Keratinocyte (primary cell): ENCODE measurements at regions not wholly inside any gene's neighbourhood (a gene's known extent, or its start where the extent isn't known, plus 50 kb on each side); places are given as distances from the start of the nearest gene placed in this dataset.

Source experiments
- DNase-seq: peaks from one replicate; pipeline ENCODE4 v3.0.0-alpha.2; 2011; ENCODE audit warnings: low read depth, missing footprints, low spot score
- FAIRE-seq: peaks from 2 replicates; lab custom pipeline; 2011; peaks lifted over from hg19 to GRCh38; lab: Jason Lieb, UNC
- H2AFZ ChIP-seq: 2 replicates; pipeline ENCODE4 v1.6.0; 2012; ENCODE audit warnings: low read length, control low read depth, inconsistent platforms; ENCODE audit not compliant: control insufficient read depth
- H3K27ac ChIP-seq: 2 replicates; pipeline ENCODE4 v1.5.1; 2011; ENCODE audit warnings: low read length; ENCODE audit not compliant: control insufficient read depth, insufficient read depth
- H3K27me3 ChIP-seq: 3 replicates; pipeline ENCODE4 v1.6.0; 2011; ENCODE audit warnings: low read length; ENCODE audit not compliant: control insufficient read depth, insufficient read depth; ENCODE audit errors: extremely low read depth
- H3K36me3 ChIP-seq, 2 experiments: 2 replicates in 1 of 2; 3 replicates in 1 of 2; pipeline ENCODE4 v1.5.1; 2011; ENCODE audit warnings: low read length in 2 of 2, mild to moderate bottlenecking in 1 of 2; ENCODE audit not compliant: control insufficient read depth in 2 of 2, insufficient read depth in 2 of 2; ENCODE audit errors: extremely low read depth in 1 of 2
- H3K4me1 ChIP-seq: 3 replicates; pipeline ENCODE4 v1.5.1; 2011; ENCODE audit warnings: low read length; ENCODE audit not compliant: control insufficient read depth, insufficient read depth; ENCODE audit errors: extremely low read depth
- H3K4me2 ChIP-seq: 3 replicates; pipeline ENCODE4 v1.6.0; 2011; ENCODE audit warnings: low read depth, low read length; ENCODE audit not compliant: control insufficient read depth, insufficient read depth; ENCODE audit errors: extremely low read depth
- H3K4me3 ChIP-seq, 3 experiments: fragments of 200-600 bp in 1 of 3; sonication (generic) in 1 of 3; 2 replicates in 2 of 3; 3 replicates in 1 of 3; pipeline ENCODE4 v1.5.1; 2011 to 2016; ENCODE audit warnings: low read length in 3 of 3, mild to moderate bottlenecking in 3 of 3, control low read depth in 2 of 3, inconsistent platforms in 1 of 3, low read depth in 1 of 3, mixed read lengths in 1 of 3, mixed run types in 1 of 3, moderate library complexity in 1 of 3; ENCODE audit not compliant: control insufficient read depth in 2 of 3, insufficient read depth in 2 of 3; ENCODE audit errors: extremely low read depth in 1 of 3
- H3K79me2 ChIP-seq: 2 replicates; pipeline ENCODE4 v1.6.0; 2012; ENCODE audit warnings: low read length; ENCODE audit not compliant: control insufficient read depth, insufficient read depth
- H3K9ac ChIP-seq: 3 replicates; pipeline ENCODE4 v1.6.0; 2011; ENCODE audit warnings: low read length; ENCODE audit not compliant: control insufficient read depth, insufficient read depth; ENCODE audit errors: extremely low read depth
- H3K9me1 ChIP-seq: 3 replicates; pipeline ENCODE4 v1.6.0; 2011; ENCODE audit warnings: low read length; ENCODE audit not compliant: control insufficient read depth, insufficient read depth; ENCODE audit errors: extremely low read depth
- H3K9me3 ChIP-seq: 2 replicates; pipeline ENCODE4 v1.5.1; 2012; ENCODE audit warnings: low read depth, low read length; ENCODE audit not compliant: control insufficient read depth
- H4K20me1 ChIP-seq: 3 replicates; pipeline ENCODE4 v1.6.0; 2011; ENCODE audit warnings: low read length; ENCODE audit not compliant: control insufficient read depth, insufficient read depth; ENCODE audit errors: extremely low read depth
- CTCF ChIP-seq, 3 experiments: IDR thresholded peaks in 1 of 3; conservative IDR thresholded peaks in 1 of 3; optimal IDR thresholded peaks in 1 of 3; 2 replicates in 2 of 3; 3 replicates in 1 of 3; pipeline versions ENCODE3 to v1.5.1; 2011; ENCODE audit warnings: low read length in 3 of 3, mild to moderate bottlenecking in 3 of 3, moderate library complexity in 2 of 3, control low read depth in 1 of 3, inconsistent platforms in 1 of 3; ENCODE audit not compliant: insufficient read depth in 2 of 3; ENCODE audit errors: extremely low read depth in 1 of 3
- EZH2 ChIP-seq: IDR thresholded peaks from one replicate; pipeline ENCODE4 v1.6.1; 2012; ENCODE audit warnings: inconsistent platforms, mild to moderate bottlenecking, low read length, moderate library complexity
- dilution Hi-C: fragments of 300-500 bp; cut with MboI; formaldehyde crosslinking; loops from one replicate; pipeline ENCODE4 v1.7.0; 2020; ENCODE audit warnings: low sequenced_read_pairs; ENCODE audit not compliant: extremely low pct_ligation_motif_present

GRCh38 chr6:18044108-18044783 lies 56.8 kb upstream of the KIF13A start:
- H2AFZ ChIP-seq = peak overlapping the region; percentile 51
- peak overlapping the region; percentile 29 for H3K27ac ChIP-seq
- H3K79me2 ChIP-seq = no peaks in the 10 kb centered on the region
- DNase-seq (no peak), FAIRE-seq (peak; percentile 41)
- H3K4me3 ChIP-seq = no peak overlapping the region
- no peaks in the 10 kb centered on the region for H3K9me1 ChIP-seq
- no peak overlapping the region for H3K4me2 ChIP-seq
- no peaks in the 10 kb centered on the region for H3K36me3 ChIP-seq
- dilution Hi-C loops = no loop called here
- H4K20me1 ChIP-seq = no peaks in the 10 kb centered on the region
- H3K27me3 ChIP-seq = no peaks in the 10 kb centered on the region
- no peaks in the 10 kb centered on the region for H3K9me3 ChIP-seq
- H3K4me1 ChIP-seq = peaks cover 45% of the 10 kb centered on the region
- H3K9ac ChIP-seq = no peak overlapping the region
- TF ChIP-seq CTCF (optimal IDR thresholded peaks at IDR 0.05 in 1 of 3, IDR thresholded peaks at IDR 0.05 in 1 of 3, conservative IDR thresholded peaks at IDR 0.05 in 1 of 3; ENCODE audit: extremely low read depth in 1 of 3, insufficient read depth in 2 of 3, low read length in 3 of 3) (no peak), EZH2 (no peak)

GRCh38 chr6:18042536-18043145 lies 55.2 kb upstream of the KIF13A start:
- dilution Hi-C loops = no loop called here
- DNase-seq (no peak), FAIRE-seq (no peak)
- H3K9ac ChIP-seq = peak overlapping the region; percentile 53
- H3K4me1 ChIP-seq = peaks cover 42% of the 10 kb centered on the region
- H3K4me3 ChIP-seq = peak overlapping the region in 1 of 3 experiments; percentile 27
- H3K36me3 ChIP-seq = no peaks in the 10 kb centered on the region
- H4K20me1 ChIP-seq = no peaks in the 10 kb centered on the region
- H3K9me1 ChIP-seq = no peaks in the 10 kb centered on the region
- peak overlapping the region; percentile 52 for H2AFZ ChIP-seq
- TF ChIP-seq EZH2 (no peak), CTCF (optimal IDR thresholded peaks at IDR 0.05 in 1 of 3, IDR thresholded peaks at IDR 0.05 in 1 of 3, conservative IDR thresholded peaks at IDR 0.05 in 1 of 3; ENCODE audit: extremely low read depth in 1 of 3, insufficient read depth in 2 of 3, low read length in 3 of 3) (no peak)
- no peaks in the 10 kb centered on the region for H3K27me3 ChIP-seq
- no peaks in the 10 kb centered on the region for H3K79me2 ChIP-seq
- H3K9me3 ChIP-seq = no peaks in the 10 kb centered on the region
- H3K27ac ChIP-seq = peak overlapping the region; percentile 61
- peak overlapping the region; percentile 65 for H3K4me2 ChIP-seq
